ENCODE measurements at regions not wholly inside any gene's neighbourhood (a gene's known extent, or its start where the extent isn't known, plus 50 kb on each side); places are given as distances from the start of the nearest gene placed in this dataset.

- TF ChIP-seq CTCF (conservative IDR thresholded peaks at IDR 0.05; ENCODE audit: low read length): no peak
- TF ChIP-seq EZH2phosphoT487 (IDR thresholded peaks at IDR 0.05; ENCODE audit: borderline replicate concordance): no peak
These were observed 509.6 kb upstream of the TNC start for GRCh38 chr9:115627511-115627910.

Measured in Loucy (cell line).